NOMO-1 (cell line): ENCODE measurements at regions not wholly inside any gene's neighbourhood (a gene's known extent, or its start where the extent isn't known, plus 50 kb on each side); places are given as distances from the start of the nearest gene placed in this dataset.

Experiments used
- DNase-seq, 2 experiments: peaks; one replicate each; lab custom pipeline; 2025; ENCODE audit not compliant: unreplicated experiment in 2 of 2; lab: John Stamatoyannopoulos, UW

GRCh38 chr13:83618966-83619365 is 263.3 kb downstream of the SLITRK1 start:
- DNase-seq = no peak

GRCh38 chr13:83613524-83613923 is 268.8 kb downstream of the SLITRK1 start:
- DNase-seq = no peak

- no peak for DNase-seq
Observed at GRCh38 chr13:83601539-83601938, 280.7 kb downstream of the SLITRK1 start.

- DNase-seq = no peak
Observed at GRCh38 chr13:83592095-83592494, 290.2 kb downstream of the SLITRK1 start.

GRCh38 chr13:83589814-83590213 is 292.5 kb downstream of the SLITRK1 start:
- DNase-seq = no peak

- DNase-seq = no peak
Observed at GRCh38 chr13:83577183-83577582, 305.1 kb downstream of the SLITRK1 start.

GRCh38 chr13:83568019-83568418 is 314.3 kb downstream of the SLITRK1 start:
- no peak for DNase-seq

- no peak for DNase-seq
Observed at GRCh38 chr13:83563499-83563898, 318.8 kb downstream of the SLITRK1 start.

- DNase-seq = no peak
Observed at GRCh38 chr13:83557845-83558244, 324.4 kb downstream of the SLITRK1 start.

- no peak for DNase-seq
Observed at GRCh38 chr13:83549671-83550070, 332.6 kb downstream of the SLITRK1 start.

GRCh38 chr13:83547043-83547442 is 335.2 kb downstream of the SLITRK1 start:
- DNase-seq = no peak

GRCh38 chr13:83546476-83546875 is 335.8 kb downstream of the SLITRK1 start:
- DNase-seq = no peak

GRCh38 chr13:83538636-83539035 is 343.6 kb downstream of the SLITRK1 start:
- DNase-seq = no peak

- no peak for DNase-seq
Observed at GRCh38 chr13:83536941-83537340, 345.3 kb downstream of the SLITRK1 start.

- DNase-seq = no peak
Observed at GRCh38 chr13:83536153-83536552, 346.1 kb downstream of the SLITRK1 start.

GRCh38 chr13:83532809-83533208 is 349.5 kb downstream of the SLITRK1 start:
- DNase-seq = no peak

- DNase-seq = no peak
Observed at GRCh38 chr13:83531022-83531421, 351.3 kb downstream of the SLITRK1 start.

- no peak for DNase-seq
Observed at GRCh38 chr13:83516781-83517180, 365.5 kb downstream of the SLITRK1 start.

- no peak for DNase-seq
Observed at GRCh38 chr13:83515268-83516015, 366.8 kb downstream of the SLITRK1 start.

GRCh38 chr13:83508771-83509301 is 373.4 kb downstream of the SLITRK1 start:
- no peak for DNase-seq

GRCh38 chr13:83503424-83503823 is 378.9 kb downstream of the SLITRK1 start:
- DNase-seq = no peak

- DNase-seq = no peak
Observed at GRCh38 chr13:83499286-83499685, 383.0 kb downstream of the SLITRK1 start.
